H1 (cell line): ENCODE measurements at regions not wholly inside any gene's neighbourhood (a gene's known extent, or its start where the extent isn't known, plus 50 kb on each side); places are given as distances from the start of the nearest gene placed in this dataset.

Experiments
- CTCF ChIA-PET: fragments of 300-600 bp; sonication (Branson Sonifier 250); formaldehyde crosslinking; loops from one replicate; lab custom pipeline; 2021; ENCODE audit not compliant: partially characterized antibody; lab: Charles Lee
- POLR2A ChIA-PET: fragments of 300-600 bp; sonication (Branson Sonifier 250); formaldehyde crosslinking; loops from one replicate; lab custom pipeline; 2021; ENCODE audit warnings: inconsistent platforms; ENCODE audit not compliant: partially characterized antibody; lab: Charles Lee
- DNase-seq, 2 experiments: peaks; one replicate each; pipeline versions ENCODE4 v3.0.0 to v3.0.0-alpha.2; 2010 to 2022; ENCODE audit warnings: low spot score in 2 of 2, low read depth in 1 of 2, mixed read lengths in 1 of 2
- FAIRE-seq: peaks from 2 replicates; lab custom pipeline; 2011; peaks lifted over from hg19 to GRCh38; lab: Jason Lieb, UNC
- H2AFZ ChIP-seq: 2 replicates; pipeline ENCODE4 v1.8.1; 2012; ENCODE audit warnings: low read length, inconsistent platforms
- H2AK5ac ChIP-seq: 2 replicates; pipeline ENCODE4 v1.6.1; 2013; ENCODE audit warnings: low read depth, low read length
- H2BK120ac ChIP-seq: replicated peaks from 2 replicates; pipeline ENCODE3; 2013; ENCODE audit warnings: low read depth, low read length, inconsistent platforms
- H2BK12ac ChIP-seq: 2 replicates; pipeline ENCODE4 v1.6.1; 2013; ENCODE audit warnings: low read depth, low read length
- H2BK15ac ChIP-seq: 2 replicates; pipeline ENCODE4 v1.6.1; 2013; ENCODE audit warnings: low read length
- H2BK20ac ChIP-seq: 2 replicates; pipeline ENCODE4 v1.6.1; 2013; ENCODE audit warnings: low read length
- H2BK5ac ChIP-seq: 2 replicates; pipeline ENCODE4 v1.6.1; 2013; ENCODE audit warnings: low read depth, low read length
- H3K14ac ChIP-seq: 2 replicates; pipeline ENCODE4 v1.6.1; 2013; ENCODE audit warnings: inconsistent platforms; ENCODE audit not compliant: insufficient read length
- H3K18ac ChIP-seq: 2 replicates; pipeline ENCODE4 v1.6.1; 2013; ENCODE audit warnings: low read length; ENCODE audit errors: extremely low read depth
- H3K23ac ChIP-seq: 2 replicates; pipeline ENCODE4 v1.6.1; 2013; ENCODE audit warnings: inconsistent platforms; ENCODE audit not compliant: insufficient read length
- H3K23me2 ChIP-seq: 2 replicates; pipeline ENCODE4 v1.6.1; 2013; ENCODE audit warnings: low read depth, low read length
- H3K27ac ChIP-seq: 2 replicates; pipeline ENCODE4 v1.6.1; 2011; ENCODE audit warnings: low read depth, low read length, inconsistent platforms
- H3K27me3 ChIP-seq, 4 experiments: replicated peaks in 1 of 4; 1 replicate in 1 of 4; 2 replicates in 3 of 4; pipeline versions ENCODE4 v1.6.1 to v1.8.1; 2011 to 2013; ENCODE audit warnings: low read length in 3 of 4, mild to moderate bottlenecking in 3 of 4, inconsistent platforms in 2 of 4, mixed read lengths in 2 of 4, moderate library complexity in 1 of 4; ENCODE audit not compliant: control insufficient read depth in 3 of 4, insufficient read depth in 3 of 4; ENCODE audit errors: extremely low read depth in 1 of 4
- H3K36me3 ChIP-seq, 4 experiments: 2 replicates each; pipeline versions ENCODE4 v1.6.1 to v1.8.1; 2011 to 2013; ENCODE audit warnings: mild to moderate bottlenecking in 4 of 4, low read length in 3 of 4, moderate library complexity in 2 of 4, control low read depth in 1 of 4, inconsistent platforms in 1 of 4; ENCODE audit not compliant: insufficient read depth in 4 of 4, control insufficient read depth in 2 of 4
- H3K4ac ChIP-seq: replicated peaks from 2 replicates; pipeline ENCODE3; 2013; ENCODE audit warnings: low read length, low read depth, mixed read lengths, inconsistent platforms; ENCODE audit not compliant: insufficient read length
- H3K4me1 ChIP-seq, 4 experiments: replicated peaks in 1 of 4; 1 replicate in 1 of 4; 2 replicates in 3 of 4; pipeline versions ENCODE4 v1.6.1 to v1.8.1; 2011 to 2013; ENCODE audit warnings: low read length in 3 of 4, inconsistent platforms in 2 of 4, mixed read lengths in 1 of 4; ENCODE audit not compliant: insufficient read depth in 4 of 4, control insufficient read depth in 3 of 4
- H3K4me2 ChIP-seq, 2 experiments: 2 replicates each; pipeline versions ENCODE4 v1.6.1 to v1.8.1; 2011 to 2013; ENCODE audit warnings: low read depth in 2 of 2, low read length in 2 of 2, control low read depth in 1 of 2, inconsistent platforms in 1 of 2, mild to moderate bottlenecking in 1 of 2; ENCODE audit not compliant: insufficient read depth in 1 of 2
- H3K4me3 ChIP-seq, 4 experiments: fragments of 200-600, 300-600 bp in 1 of 4; sonication (generic), shearing (Covaris generic), sonication (Bioruptor Twin) in 1 of 4; 2 replicates each; pipeline versions ENCODE4 v1.5.1 to v1.8.1; 2011 to 2016; ENCODE audit warnings: low read length in 4 of 4, low read depth in 3 of 4, control low read depth in 2 of 4, inconsistent platforms in 2 of 4, mild to moderate bottlenecking in 2 of 4, mixed read lengths in 1 of 4, moderate library complexity in 1 of 4; ENCODE audit not compliant: insufficient read depth in 2 of 4; ENCODE audit errors: extremely low read depth in 1 of 4
- H3K56ac ChIP-seq: replicated peaks from 2 replicates; pipeline ENCODE3; 2013; ENCODE audit warnings: low read depth, mild to moderate bottlenecking, mixed read lengths, low read length, inconsistent platforms; ENCODE audit not compliant: insufficient read length
- H3K79me1 ChIP-seq: 2 replicates; pipeline ENCODE4 v1.6.1; 2013; ENCODE audit warnings: low read depth, low read length, control low read depth
- H3K79me2 ChIP-seq, 2 experiments: 2 replicates each; pipeline versions ENCODE4 v1.6.1 to v1.8.1; 2012 to 2013; ENCODE audit warnings: low read length in 2 of 2, mild to moderate bottlenecking in 2 of 2, inconsistent platforms in 1 of 2; ENCODE audit not compliant: insufficient read depth in 2 of 2, control insufficient read depth in 1 of 2
- H3K9ac ChIP-seq, 4 experiments: replicated peaks in 1 of 4; 1 replicate in 1 of 4; 2 replicates in 3 of 4; pipeline versions ENCODE4 v1.6.1 to v1.8.1; 2011 to 2013; ENCODE audit warnings: low read depth in 3 of 4, low read length in 3 of 4, control low read depth in 2 of 4, mild to moderate bottlenecking in 2 of 4, moderate library complexity in 2 of 4, inconsistent platforms in 1 of 4; ENCODE audit errors: extremely low read depth in 1 of 4
- H3K9me3 ChIP-seq, 2 experiments: 2 replicates each; pipeline versions ENCODE4 v1.6.1 to v1.8.1; 2012 to 2013; ENCODE audit warnings: mild to moderate bottlenecking in 2 of 2, moderate library complexity in 2 of 2, control low read depth in 1 of 2, inconsistent platforms in 1 of 2, low read depth in 1 of 2, low read length in 1 of 2, mixed read lengths in 1 of 2; ENCODE audit not compliant: insufficient read depth in 2 of 2
- H4K20me1 ChIP-seq, 2 experiments: replicated peaks in 1 of 2; 2 replicates each; pipeline versions ENCODE3 to v1.8.1; 2011 to 2013; ENCODE audit warnings: inconsistent platforms in 2 of 2, low read length in 2 of 2, mild to moderate bottlenecking in 1 of 2; ENCODE audit not compliant: insufficient read depth in 2 of 2, control insufficient read depth in 1 of 2
- H4K5ac ChIP-seq: 2 replicates; pipeline ENCODE4 v1.6.1; 2013; ENCODE audit warnings: low read length, low read depth, mixed read lengths, inconsistent platforms; ENCODE audit not compliant: insufficient read length
- H4K8ac ChIP-seq: 2 replicates; pipeline ENCODE4 v1.8.0; 2013; ENCODE audit warnings: mild to moderate bottlenecking, moderate library complexity, low read length, inconsistent platforms; ENCODE audit not compliant: insufficient read depth; ENCODE audit errors: extremely low read depth
- H4K91ac ChIP-seq: replicated peaks from 2 replicates; pipeline ENCODE3; 2013; ENCODE audit warnings: low read length, mixed read lengths, inconsistent platforms; ENCODE audit not compliant: insufficient read length
- BACH1 ChIP-seq: IDR thresholded peaks from 2 replicates; pipeline ENCODE4 v1.6.1; 2012; ENCODE audit warnings: low read length, improper control_type of control experiment
- CEBPB ChIP-seq: IDR thresholded peaks from 2 replicates; pipeline ENCODE4 v1.6.1; 2012; ENCODE audit warnings: low read depth, low read length
- NRF1 ChIP-seq: IDR thresholded peaks from 2 replicates; pipeline ENCODE4 v1.6.1; 2011; ENCODE audit warnings: mild to moderate bottlenecking, low read depth, low read length, improper control_type of control experiment
- SIRT6 ChIP-seq: IDR thresholded peaks from one replicate; pipeline ENCODE4 v1.7.1; 2012; ENCODE audit warnings: low read length, inconsistent platforms
- TAF1 ChIP-seq: IDR thresholded peaks from 2 replicates; pipeline ENCODE4 v1.6.1; 2011; ENCODE audit warnings: mild to moderate bottlenecking, low read depth, low read length
- YY1 ChIP-seq: IDR thresholded peaks from 2 replicates; pipeline ENCODE4 v1.6.1; 2011; ENCODE audit warnings: low read depth, mild to moderate bottlenecking, low read length
- WGBS, 2 experiments: shearing (Covaris generic) in 1 of 2; methylation state at CpG; one replicate each; pipeline versions ENCODE4 v1.1.6 to v1.1.7; 2013 to 2015; ENCODE audit warnings: low lambda C conversion rate in 2 of 2, mixed read lengths in 2 of 2, inconsistent platforms in 1 of 2, low coverage in 1 of 2, missing lambda C conversion rate in 1 of 2; ENCODE audit not compliant: insufficient replicate concordance in 2 of 2, insufficient coverage in 1 of 2, insufficient read length in 1 of 2; ENCODE audit errors: extremely low coverage in 1 of 2, missing lambda C conversion rate in 1 of 2; 5-methylcytosine and 5-hydroxymethylcytosine counted together
- TF ChIP-seq, protein P1 (sequence below): IDR thresholded peaks from 2 replicates; pipeline ENCODE4 v1.6.1; 2012; ENCODE audit warnings: inconsistent platforms

DNA sequence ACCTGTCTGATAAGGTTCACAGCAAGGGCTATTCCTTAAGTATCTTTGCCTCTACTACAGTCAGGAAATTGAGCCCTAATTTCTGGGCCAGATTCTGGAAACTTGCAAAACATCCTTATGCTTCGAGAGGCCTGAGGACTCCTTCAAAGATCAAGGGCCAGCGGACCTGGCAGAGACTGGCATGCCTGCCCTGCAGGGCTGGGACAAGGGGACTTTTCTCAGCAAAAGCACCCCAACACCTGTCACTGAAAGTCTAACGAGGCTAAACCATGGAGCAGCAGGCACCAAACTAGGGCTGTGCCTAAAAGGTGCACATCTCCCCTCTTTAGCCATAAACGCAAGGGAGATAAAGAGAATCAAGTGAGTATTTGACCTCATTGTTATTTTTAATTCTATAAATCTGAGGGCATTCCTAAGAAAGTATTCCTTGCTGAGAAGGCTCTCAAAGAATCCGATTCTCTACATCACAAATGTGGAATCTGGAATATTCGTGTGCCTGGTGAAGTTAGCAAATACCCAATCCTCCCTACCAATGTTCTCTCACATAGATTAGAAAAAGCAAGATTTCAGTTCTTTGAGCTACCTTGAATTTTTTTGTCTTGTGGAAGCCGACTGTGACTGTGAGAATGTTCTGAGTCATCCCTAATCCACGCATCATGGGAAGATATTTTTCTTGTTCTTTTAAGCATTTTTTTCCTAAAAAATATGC lies 328.2 kb upstream of the NOVA1 start:
- Histone ChIP-seq H4K5ac (no peak overlapping the region), H3K4me2 (0 out of 4 replicates have a peak overlapping the region, but pooled peaks of 1 of the 2 experiments have one; percentile 11), H4K91ac (no peak overlapping the region), H3K9me3 (no peaks in the 10 kb centered on the region), H2BK12ac (peak overlapping the region; percentile 55; the same call in 1 of the 2 replicates), H3K14ac (no peak overlapping the region), H3K18ac (peak overlapping the region; percentile 75; the same call in 1 of the 2 replicates), H3K4me1 (peaks cover 0 to 6% (median 0%) of the 10 kb centered on the region in 4 experiments; a peak in 3 of 7 replicates), H3K56ac (no peak overlapping the region), H3K9ac (no peak overlapping the region), H3K23me2 (no peaks in the 10 kb centered on the region), H3K4ac (no peak overlapping the region), H3K27ac (no peak overlapping the region), H2BK20ac (no peak overlapping the region)
- POLR2A ChIA-PET: no interaction called here
- CTCF ChIA-PET: no interaction called here
- TF ChIP-seq SIRT6 (no peak), BACH1 (no peak), CEBPB (no peak), YY1 (no peak), TAF1 (no peak), NRF1 (no peak)
- TF ChIP-seq, protein P1, sequence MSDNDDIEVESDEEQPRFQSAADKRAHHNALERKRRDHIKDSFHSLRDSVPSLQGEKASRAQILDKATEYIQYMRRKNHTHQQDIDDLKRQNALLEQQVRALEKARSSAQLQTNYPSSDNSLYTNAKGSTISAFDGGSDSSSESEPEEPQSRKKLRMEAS: no peak
- TF ChIP-seq, all 59 proteins: peak for 0
- WGBS, 2 experiments: 64% methylated on average over 8 of the region's 8 CpGs; no CpG with 5 or more reads in 1 of the 2 experiments
- Histone ChIP-seq H3K27me3 (no peaks in the 10 kb centered on the region), H2AK5ac (no peak overlapping the region), H2AFZ (peak overlapping the region; percentile 5), H4K8ac (no peak overlapping the region), H4K20me1 (no peaks in the 10 kb centered on the region), H2BK5ac (peak overlapping the region; percentile 72; the same call in 1 of the 2 replicates), H3K36me3 (no peaks in the 10 kb centered on the region), H2BK120ac (no peak overlapping the region), H3K4me3 (no peak overlapping the region), H3K23ac (no peak overlapping the region), H3K79me2 (no peaks in the 10 kb centered on the region), H2BK15ac (no peak overlapping the region), H3K79me1 (no peaks in the 10 kb centered on the region)
- FAIRE-seq: no peak
- peak in 1 of 2 experiments; percentile 46 for DNase-seq
